Breast epithelium (tissue), 4 donors: ENCODE measurements at regions not wholly inside any gene's neighbourhood (a gene's known extent, or its start where the extent isn't known, plus 50 kb on each side); places are given as distances from the start of the nearest gene placed in this dataset.
"Not testable (repeated sequence)": the region's sequence is repeated elsewhere in the genome, so short reads cannot be mapped to it uniquely, and the experiment has no call there.

ENCODE experiments used
- DNase-seq, 2 donors: peaks; one replicate each; pipeline ENCODE4 v3.0.0-alpha.2; 2019; ENCODE audit warnings: low spot score in 2 of 2
- H3K27ac ChIP-seq, 2 donors: fragments of 200-600 bp; sonication (generic) in 1 of 2; one replicate each; pipeline ENCODE4 v1.5.1; 2016 to 2019; ENCODE audit warnings: mild to moderate bottlenecking in 1 of 2
- H3K27me3 ChIP-seq, 2 donors: fragments of 200-600 bp; sonication (generic) in 1 of 2; one replicate each; pipeline versions ENCODE4 v1.5.1 to v1.6.0; 2017 to 2019; ENCODE audit warnings: control low read depth in 1 of 2, mild to moderate bottlenecking in 1 of 2
- H3K36me3 ChIP-seq: fragments of 200-600 bp; one replicate; pipeline ENCODE4 v1.5.1; 2019
- H3K4me1 ChIP-seq, 2 donors: fragments of 200-600 bp; sonication (generic); one replicate each; pipeline ENCODE4 v1.5.1; 2016 to 2019; ENCODE audit warnings: control low read depth in 1 of 2
- H3K4me3 ChIP-seq, 3 donors: fragments of 200-600 bp; sonication (generic); 1 replicate in 2 of 3; 2 replicates in 1 of 3; pipeline ENCODE4 v1.5.1; 2016 to 2019; ENCODE audit warnings: mild to moderate bottlenecking in 3 of 3, moderate library complexity in 2 of 3
- H3K9me3 ChIP-seq, 2 donors: fragments of 200-600 bp; sonication (generic) in 1 of 2; one replicate each; pipeline ENCODE4 v1.5.1; 2016 to 2019; ENCODE audit warnings: control low read depth in 1 of 2
- CTCF ChIP-seq, 3 donors: fragments of 450-650 bp; IDR thresholded peaks; one replicate each; pipeline ENCODE4 v1.5.1; 2016 to 2017; ENCODE audit warnings: antibody characterized with exemption in 3 of 3, mild to moderate bottlenecking in 3 of 3, moderate library complexity in 3 of 3
- POLR2A ChIP-seq: fragments of 450-650 bp; IDR thresholded peaks from one replicate; pipeline ENCODE4 v1.6.1; 2016; ENCODE audit warnings: antibody characterized with exemption, mild to moderate bottlenecking, moderate library complexity
- POLR2AphosphoS5 ChIP-seq, 3 donors: sonication (generic); formaldehyde crosslinking; IDR thresholded peaks; one replicate each; pipeline ENCODE4 v1.6.1; 2017; ENCODE audit warnings: antibody characterized with exemption in 3 of 3
- intact Hi-C: fragments of 100-400 bp; cut with DNase I; formaldehyde crosslinking; loops from one replicate; pipeline ENCODE4 v1.15.1; 2023; ENCODE audit warnings: low total_unique reads

DNA sequence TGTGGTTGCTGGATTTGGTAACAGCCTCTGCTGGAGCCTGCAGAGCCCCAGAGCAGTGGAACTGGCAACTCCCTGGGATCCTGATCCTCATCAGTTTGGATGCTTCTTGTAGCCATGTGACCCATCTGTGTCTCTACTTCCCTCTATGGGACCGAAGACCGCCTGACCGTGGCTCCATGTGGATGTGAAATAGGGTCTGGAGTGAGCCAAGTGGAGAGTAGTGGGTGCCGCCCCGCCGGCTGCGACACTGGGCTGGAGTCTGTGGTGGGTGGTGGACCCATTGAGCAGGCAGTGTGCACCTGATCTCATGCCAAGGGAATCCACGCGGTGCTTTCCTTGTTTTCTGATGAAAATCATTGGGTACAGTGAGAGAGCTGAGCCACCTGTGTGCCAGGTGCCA lies 543.2 kb upstream of the B3GAT1 start:
- Histone ChIP-seq H3K9me3 (no peaks in the 10 kb centered on the region), H3K27me3 (no peaks in the 10 kb centered on the region), H3K36me3 (no peaks in the 10 kb centered on the region), H3K27ac (no peak overlapping the region), H3K4me1 (no peaks in the 10 kb centered on the region), H3K4me3 (no peak overlapping the region)
- TF ChIP-seq POLR2A (no peak), CTCF (IDR thresholded peaks at IDR 0.05) (no peak), POLR2AphosphoS5 (IDR thresholded peaks at IDR 0.05) (no peak)
- intact Hi-C loops, result no loop called here
- DNase-seq, result no peak

DNA sequence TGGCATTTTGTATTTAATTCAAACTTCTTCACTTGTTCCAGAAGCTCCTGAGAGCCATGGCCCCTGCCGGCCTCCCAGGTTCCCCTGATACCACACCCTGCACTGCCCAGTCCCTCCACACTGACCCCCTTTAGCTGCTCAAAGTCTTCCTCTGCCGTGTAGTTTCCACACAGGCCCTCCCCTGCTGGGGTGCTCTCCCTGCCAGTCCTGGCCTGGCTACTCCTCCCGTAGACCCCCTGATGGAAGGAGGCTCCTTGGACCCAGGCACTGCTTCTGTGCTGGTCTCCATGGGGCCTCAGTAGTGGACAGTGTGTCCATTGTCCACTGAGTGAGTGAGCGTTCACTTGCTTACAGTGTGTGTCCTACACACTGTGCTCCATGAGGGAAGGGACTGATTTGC lies 542.4 kb upstream of the B3GAT1 start:
- H3K36me3 ChIP-seq, DNase-seq, H3K27me3 ChIP-seq, H3K4me3 ChIP-seq, intact Hi-C loops, H3K27ac ChIP-seq, H3K4me1 ChIP-seq, H3K9me3 ChIP-seq: not testable (repeated sequence)

- H3K36me3 ChIP-seq, intact Hi-C loops, H3K9me3 ChIP-seq, H3K27ac ChIP-seq, H3K4me3 ChIP-seq, DNase-seq, H3K4me1 ChIP-seq, H3K27me3 ChIP-seq: not testable (repeated sequence)
Observed at GRCh38 chr11:134953417-134953970, 541.5 kb upstream of the B3GAT1 start.

GRCh38 chr11:134951305-134951700 lies 539.3 kb upstream of the B3GAT1 start:
- intact Hi-C loops, result no loop called here
- H3K27ac ChIP-seq, result no peak overlapping the region

DNA sequence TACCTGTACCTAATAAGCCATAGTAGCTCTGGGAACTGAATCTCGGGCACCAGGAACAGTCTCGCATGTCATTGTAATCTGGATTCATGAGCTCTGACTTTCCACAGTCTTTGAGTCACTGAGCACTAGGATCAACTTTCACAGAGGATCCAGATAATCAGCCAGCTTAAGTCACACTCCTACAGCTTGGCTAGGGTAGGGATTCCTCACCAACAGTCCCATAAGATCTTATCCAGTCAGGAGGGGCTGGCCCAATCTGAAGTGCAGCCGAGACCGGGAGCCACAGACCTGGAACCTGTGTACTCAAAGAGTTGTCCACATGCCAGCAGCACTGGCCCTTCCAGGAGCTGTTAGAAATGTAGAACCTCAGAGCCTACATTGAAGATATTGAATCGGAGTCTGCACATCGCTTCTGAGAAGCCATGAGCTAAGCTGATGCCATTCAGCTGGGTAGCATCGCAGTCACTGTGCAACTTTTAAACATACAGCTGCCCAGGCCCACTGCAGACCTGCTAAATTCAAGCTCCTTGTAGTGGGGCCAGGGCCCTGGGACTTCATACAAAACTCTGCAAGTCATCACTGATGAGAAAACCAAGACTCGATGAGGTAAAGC lies 538.8 kb upstream of the B3GAT1 start:
- no peak for TF ChIP-seq POLR2A
- intact Hi-C loops, result no loop called here
- Histone ChIP-seq H3K27me3 (no peaks in the 10 kb centered on the region), H3K4me3 (no peak overlapping the region), H3K27ac (peak overlapping the region in 1 of 2 donors; percentile 48), H3K4me1 (peaks cover 0 to 3% of the 10 kb centered on the region in 2 donors), H3K36me3 (no peaks in the 10 kb centered on the region), H3K9me3 (no peaks in the 10 kb centered on the region)
- DNase-seq, result no peak

More at GRCh38 chr11:134951305-134951700, 539.3 kb upstream of the B3GAT1 start:
- Histone ChIP-seq H3K36me3 (no peaks in the 10 kb centered on the region), H3K9me3 (no peaks in the 10 kb centered on the region), H3K4me1 (peaks cover 0 to 3% of the 10 kb centered on the region in 2 donors), H3K4me3 (no peak overlapping the region), H3K27me3 (no peaks in the 10 kb centered on the region)
- DNase-seq, result no peak
- no peak for TF ChIP-seq POLR2AphosphoS5 (IDR thresholded peaks at IDR 0.05)
- no peak for TF ChIP-seq POLR2A
- TF ChIP-seq CTCF (IDR thresholded peaks at IDR 0.05), result no peak

DNA sequence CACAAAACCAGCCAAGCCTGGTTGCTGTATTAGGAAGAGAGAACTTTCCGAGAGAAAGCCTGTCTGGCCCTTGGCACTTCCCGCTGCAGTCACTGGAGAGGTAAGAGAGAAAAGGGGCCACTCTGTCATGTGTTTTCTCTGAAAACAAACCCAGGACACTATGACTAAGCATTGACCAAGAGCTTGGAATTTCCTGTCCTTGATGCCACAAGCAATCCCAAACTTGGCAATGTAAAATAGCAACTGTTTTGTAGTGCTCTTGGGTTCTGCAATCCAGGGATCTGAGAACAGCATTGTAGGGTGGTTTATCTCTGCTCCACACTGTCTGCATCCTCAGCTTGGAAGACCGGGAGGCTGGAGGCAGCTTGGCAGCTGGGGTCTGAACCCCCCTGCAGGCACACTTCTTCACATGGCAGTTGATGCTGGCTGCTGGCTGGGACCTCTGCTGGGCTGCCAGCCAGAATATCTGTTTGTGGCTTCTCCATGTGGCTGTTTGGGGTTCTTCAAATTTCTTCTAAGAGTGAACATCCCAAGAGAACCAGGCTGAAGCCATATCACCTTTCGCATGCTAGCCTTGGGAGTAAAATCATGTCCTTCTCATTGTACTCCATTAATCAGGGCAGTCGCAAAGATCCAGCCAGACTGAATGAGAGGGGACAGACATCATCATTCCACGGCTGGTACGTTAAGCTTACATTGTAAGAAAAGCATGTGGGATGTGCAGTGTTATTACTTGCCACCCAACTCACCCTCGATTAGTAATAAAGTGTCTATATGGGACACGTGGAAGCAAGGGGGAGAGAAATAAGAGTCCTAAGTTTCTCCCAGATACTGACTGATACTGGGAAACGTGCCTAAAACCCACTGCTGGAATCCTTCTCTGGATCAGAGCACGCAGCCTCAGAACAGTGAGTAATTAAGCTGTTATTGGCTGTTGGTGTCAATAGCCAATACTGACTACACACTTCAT lies 537.4 kb upstream of the B3GAT1 start:
- DNase-seq, result peak in 1 of 2 donors; percentile 75
- TF ChIP-seq CTCF (IDR thresholded peaks at IDR 0.05), result no peak
- TF ChIP-seq POLR2AphosphoS5 (IDR thresholded peaks at IDR 0.05), result no peak
- no peak for TF ChIP-seq POLR2A
- H3K9me3 ChIP-seq, result no peaks in the 10 kb centered on the region
- H3K27ac ChIP-seq, result peak overlapping the region; percentile 64 to 71
- no peaks in the 10 kb centered on the region for H3K27me3 ChIP-seq
- intact Hi-C loops, result no loop called here
- no peak overlapping the region for H3K4me3 ChIP-seq
- H3K4me1 ChIP-seq, result peaks cover 0 to 3% of the 10 kb centered on the region in 2 donors
- no peaks in the 10 kb centered on the region for H3K36me3 ChIP-seq
